ENCODE measurements at regions not wholly inside any gene's neighbourhood (a gene's known extent, or its start where the extent isn't known, plus 50 kb on each side); places are given as distances from the start of the nearest gene placed in this dataset.

DNA sequence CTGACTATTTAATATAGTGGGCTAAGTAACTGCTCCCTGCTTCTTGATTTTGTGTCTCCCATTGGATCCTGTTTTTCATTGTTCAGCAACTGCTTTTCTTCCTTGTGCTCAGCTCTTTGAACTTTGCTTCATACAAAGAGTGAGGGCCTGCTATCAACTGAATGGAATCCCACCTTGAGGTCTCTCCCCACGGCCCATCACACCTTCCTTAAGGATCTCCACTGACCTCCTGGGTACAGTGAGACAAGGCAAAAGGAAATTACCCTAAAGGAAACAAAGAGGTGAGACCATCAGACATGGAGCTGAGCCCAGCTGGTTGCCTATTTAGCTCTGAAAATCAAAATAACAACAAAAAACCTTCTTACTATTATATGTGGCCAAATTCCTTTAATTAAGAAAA lies 91.3 kb upstream of the RPL34 start:
- no peak for DNase-seq
- Histone ChIP-seq H3K36me3 (no peaks in the 10 kb centered on the region), H3K4me1 (no peaks in the 10 kb centered on the region), H3K27ac (no peak overlapping the region), H3K4me3 (no peak overlapping the region), H3K9me3 (no peaks in the 10 kb centered on the region), H3K27me3 (no peaks in the 10 kb centered on the region)
- no peak for TF ChIP-seq POLR2A (IDR thresholded peaks at IDR 0.05)
- TF ChIP-seq, protein P1, sequence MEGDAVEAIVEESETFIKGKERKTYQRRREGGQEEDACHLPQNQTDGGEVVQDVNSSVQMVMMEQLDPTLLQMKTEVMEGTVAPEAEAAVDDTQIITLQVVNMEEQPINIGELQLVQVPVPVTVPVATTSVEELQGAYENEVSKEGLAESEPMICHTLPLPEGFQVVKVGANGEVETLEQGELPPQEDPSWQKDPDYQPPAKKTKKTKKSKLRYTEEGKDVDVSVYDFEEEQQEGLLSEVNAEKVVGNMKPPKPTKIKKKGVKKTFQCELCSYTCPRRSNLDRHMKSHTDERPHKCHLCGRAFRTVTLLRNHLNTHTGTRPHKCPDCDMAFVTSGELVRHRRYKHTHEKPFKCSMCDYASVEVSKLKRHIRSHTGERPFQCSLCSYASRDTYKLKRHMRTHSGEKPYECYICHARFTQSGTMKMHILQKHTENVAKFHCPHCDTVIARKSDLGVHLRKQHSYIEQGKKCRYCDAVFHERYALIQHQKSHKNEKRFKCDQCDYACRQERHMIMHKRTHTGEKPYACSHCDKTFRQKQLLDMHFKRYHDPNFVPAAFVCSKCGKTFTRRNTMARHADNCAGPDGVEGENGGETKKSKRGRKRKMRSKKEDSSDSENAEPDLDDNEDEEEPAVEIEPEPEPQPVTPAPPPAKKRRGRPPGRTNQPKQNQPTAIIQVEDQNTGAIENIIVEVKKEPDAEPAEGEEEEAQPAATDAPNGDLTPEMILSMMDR (IDR thresholded peaks at IDR 0.05): no peak

DNA sequence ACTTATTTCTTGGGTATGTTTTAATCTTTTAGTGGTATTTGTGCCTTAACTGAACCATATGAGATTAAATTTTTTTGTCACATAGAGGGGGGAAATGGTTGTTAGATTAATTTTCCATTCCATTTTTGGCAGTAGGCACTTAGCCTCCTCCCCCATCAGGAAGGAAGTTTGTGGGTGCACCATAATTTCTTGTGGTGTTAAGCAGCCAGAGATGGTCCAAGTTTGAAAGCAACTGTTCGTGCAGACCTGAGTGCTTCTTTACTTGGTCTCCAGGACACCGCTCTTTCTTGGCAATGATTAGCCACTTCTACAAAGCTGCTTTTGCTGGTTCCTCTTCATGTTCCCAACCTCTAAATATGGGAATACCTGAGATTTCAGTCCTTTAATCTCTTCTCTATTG lies 92.7 kb upstream of the RPL34 start:
- peak in 2 of 3 donors; percentile 18 to 47 for DNase-seq

DNA sequence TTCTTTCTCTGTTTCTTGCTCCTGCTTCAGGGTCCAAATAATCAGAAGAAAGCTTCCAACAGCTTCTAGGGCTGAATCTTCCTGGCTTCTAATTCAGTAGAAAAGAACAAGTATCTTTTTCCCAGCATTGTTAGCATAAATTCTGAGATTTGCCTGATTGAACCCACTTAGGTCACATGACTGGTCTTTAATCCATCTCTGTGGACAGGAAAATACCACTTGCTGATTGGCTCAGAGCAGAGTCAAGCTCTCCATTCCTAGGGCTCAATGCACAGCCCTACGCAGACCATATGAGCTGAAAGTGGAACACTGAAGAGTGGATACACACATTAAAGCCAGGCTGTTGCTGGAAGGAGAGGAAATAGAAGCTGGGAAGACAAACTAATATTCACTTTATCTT lies 99.6 kb upstream of the RPL34 start:
- Histone ChIP-seq H3K36me3 (no peaks in the 10 kb centered on the region), H3K27ac (no peak overlapping the region), H3K27me3 (no peaks in the 10 kb centered on the region), H3K4me1 (no peaks in the 10 kb centered on the region), H3K9me3 (no peaks in the 10 kb centered on the region), H3K4me3 (no peak overlapping the region)
- no peak for TF ChIP-seq POLR2A (IDR thresholded peaks at IDR 0.05)
- TF ChIP-seq, protein P1 (IDR thresholded peaks at IDR 0.05): no peak
- no peak for DNase-seq

More for the DNA sequence above, 92.7 kb upstream of the RPL34 start:
- H3K27ac ChIP-seq: no peak overlapping the region
- no peak overlapping the region for H3K4me3 ChIP-seq
- H3K27me3 ChIP-seq: no peaks in the 10 kb centered on the region
- TF ChIP-seq, protein P1 (IDR thresholded peaks at IDR 0.05): no peak
- TF ChIP-seq POLR2A (IDR thresholded peaks at IDR 0.05): no peak
- no peaks in the 10 kb centered on the region for H3K9me3 ChIP-seq
- no peaks in the 10 kb centered on the region for H3K4me1 ChIP-seq
- no peaks in the 10 kb centered on the region for H3K36me3 ChIP-seq

DNA sequence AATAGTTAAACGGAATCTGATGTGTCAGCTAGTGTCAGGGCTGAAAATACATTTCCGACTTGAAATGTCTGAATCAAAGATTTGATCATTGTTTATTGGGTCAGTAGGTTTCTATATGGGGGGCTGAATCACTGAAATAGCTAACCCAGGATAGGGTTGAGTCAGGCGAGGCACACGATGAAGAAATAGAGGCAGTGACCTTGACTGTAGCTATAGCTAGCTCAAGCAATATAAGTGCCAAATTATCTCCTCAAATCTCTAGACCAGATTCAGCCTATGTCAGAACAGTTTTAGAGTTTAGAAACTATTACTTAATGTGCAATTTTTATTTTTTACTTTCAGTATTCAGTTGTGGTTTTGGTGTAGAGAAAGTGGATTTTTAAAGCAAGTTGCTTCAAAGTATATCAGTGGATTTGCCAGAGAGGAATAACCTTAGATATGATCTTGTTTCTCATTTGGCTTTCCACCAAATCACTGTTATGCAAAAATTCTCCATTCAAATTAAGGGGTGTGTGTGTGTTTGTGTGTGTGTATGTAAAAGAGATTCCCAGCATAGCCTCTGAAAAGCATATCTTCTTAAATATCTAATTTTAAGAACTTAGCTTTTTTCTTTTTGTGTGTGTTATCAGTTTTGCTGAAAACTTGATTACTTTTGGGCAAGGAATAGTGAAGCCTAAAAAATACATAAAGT lies 100.3 kb upstream of the RPL34 start:
- TF ChIP-seq, protein P1 (IDR thresholded peaks at IDR 0.05): no peak
- no peak for TF ChIP-seq POLR2A (IDR thresholded peaks at IDR 0.05)
- Histone ChIP-seq H3K27me3 (no peaks in the 10 kb centered on the region), H3K4me3 (no peak overlapping the region), H3K36me3 (no peaks in the 10 kb centered on the region), H3K27ac (no peak overlapping the region), H3K4me1 (no peaks in the 10 kb centered on the region), H3K9me3 (no peaks in the 10 kb centered on the region)
- no peak for DNase-seq

DNA sequence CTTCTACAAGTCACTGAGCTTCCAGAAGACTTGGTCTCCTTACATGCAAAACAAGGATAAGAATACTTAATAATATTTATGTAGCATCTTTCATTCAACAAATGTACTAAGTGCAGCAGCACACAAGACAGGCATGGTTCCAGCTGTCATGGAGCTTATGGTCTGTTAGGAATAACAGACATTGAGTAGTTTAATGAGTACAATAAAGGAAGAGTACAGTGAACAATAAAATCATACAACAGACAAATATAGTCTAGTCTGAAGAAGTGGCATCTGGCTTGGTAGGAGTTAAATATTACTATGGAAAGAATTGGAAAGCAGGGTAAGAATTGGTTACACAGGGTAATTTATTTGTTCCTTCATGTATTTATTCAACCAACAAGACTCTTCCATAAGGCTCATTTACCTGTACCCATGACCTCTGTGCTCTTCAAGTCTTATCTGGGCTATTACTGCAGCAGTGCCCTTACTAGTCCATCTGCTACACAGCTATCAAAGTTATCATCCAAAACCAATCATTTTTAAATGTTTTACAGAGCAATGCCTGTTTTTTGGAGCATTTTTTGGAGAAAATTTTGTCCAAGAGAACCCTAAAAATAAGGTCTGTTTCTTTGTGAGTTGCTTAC lies 101.1 kb upstream of the RPL34 start:
- no peaks in the 10 kb centered on the region for H3K27me3 ChIP-seq
- H3K9me3 ChIP-seq: no peaks in the 10 kb centered on the region
- H3K4me3 ChIP-seq: no peak overlapping the region
- no peak overlapping the region for H3K27ac ChIP-seq
- TF ChIP-seq POLR2A (IDR thresholded peaks at IDR 0.05): no peak
- TF ChIP-seq, protein P1 (IDR thresholded peaks at IDR 0.05): no peak
- H3K4me1 ChIP-seq: no peaks in the 10 kb centered on the region
- no peaks in the 10 kb centered on the region for H3K36me3 ChIP-seq
- no peak for DNase-seq
